Nephron progenitor cell (in vitro differentiated cells): ENCODE measurements at regions not wholly inside any gene's neighbourhood (a gene's known extent, or its start where the extent isn't known, plus 50 kb on each side); places are given as distances from the start of the nearest gene placed in this dataset.

Experiments used
- DNase-seq: peaks from one replicate; pipeline ENCODE4 v3.0.0; 2021
- H3K27ac Mint-ChIP-seq: 2 replicates; pipeline ENCODE4 v1.8.0; 2021; ENCODE audit warnings: mild to moderate bottlenecking, moderate library complexity, mixed read lengths
- H3K27me3 Mint-ChIP-seq: 2 replicates; pipeline ENCODE4 v1.8.0; 2021; ENCODE audit warnings: mild to moderate bottlenecking, low read depth, mixed read lengths; ENCODE audit not compliant: poor library complexity
- H3K36me3 Mint-ChIP-seq: 2 replicates; pipeline ENCODE4 v1.8.0; 2021; ENCODE audit warnings: low read depth, mixed read lengths
- H3K4me1 Mint-ChIP-seq: 2 replicates; pipeline ENCODE4 v1.8.0; 2021; ENCODE audit warnings: mixed read lengths
- H3K4me3 Mint-ChIP-seq: 2 replicates; pipeline ENCODE4 v1.8.0; 2021; ENCODE audit warnings: mild to moderate bottlenecking, moderate library complexity, mixed read lengths
- H3K9me3 Mint-ChIP-seq: 2 replicates; pipeline ENCODE4 v1.8.0; 2021; ENCODE audit warnings: mild to moderate bottlenecking, moderate library complexity, mixed read lengths
- CTCF ChIP-seq: fragments of 200-600 bp; sonication (generic); IDR thresholded peaks from 2 replicates; pipeline ENCODE4 v1.5.0; 2021; ENCODE audit warnings: antibody characterized with exemption

GRCh38 chr5:69035665-69036064 is 58.1 kb upstream of the SLC30A5 start:
- Mint-ChIP-seq H3K27ac (no peak overlapping the region), H3K36me3 (no peaks in the 10 kb centered on the region), H3K4me1 (peaks cover 11% of the 10 kb centered on the region), H3K4me3 (no peak overlapping the region), H3K9me3 (peaks cover 3% of the 10 kb centered on the region), H3K27me3 (peaks cover 4% of the 10 kb centered on the region)
- TF ChIP-seq CTCF, result no peak
- no peak for DNase-seq

- Mint-ChIP-seq H3K4me3 (no peak overlapping the region), H3K27ac (no peak overlapping the region), H3K9me3 (peaks cover 3% of the 10 kb centered on the region), H3K27me3 (peaks cover 10% of the 10 kb centered on the region), H3K4me1 (peaks cover 7% of the 10 kb centered on the region), H3K36me3 (no peaks in the 10 kb centered on the region)
- TF ChIP-seq CTCF, result no peak
- DNase-seq, result no peak
Measured at GRCh38 chr5:69038539-69038938, 55.3 kb upstream of the SLC30A5 start.

- H3K27me3 Mint-ChIP-seq, result peaks cover 10% of the 10 kb centered on the region
- no peak for TF ChIP-seq CTCF
- peaks cover 15% of the 10 kb centered on the region for H3K4me1 Mint-ChIP-seq
- no peaks in the 10 kb centered on the region for H3K36me3 Mint-ChIP-seq
- no peak for DNase-seq
- no peak overlapping the region for H3K27ac Mint-ChIP-seq
- H3K4me3 Mint-ChIP-seq, result no peak overlapping the region
- peaks cover 3% of the 10 kb centered on the region for H3K9me3 Mint-ChIP-seq
Measured at GRCh38 chr5:69039829-69040228, 54.0 kb upstream of the SLC30A5 start.

- no peak for DNase-seq
- H3K27me3 Mint-ChIP-seq, result peaks cover 10% of the 10 kb centered on the region
- H3K27ac Mint-ChIP-seq, result no peak overlapping the region
- peaks cover 16% of the 10 kb centered on the region for H3K4me1 Mint-ChIP-seq
- TF ChIP-seq CTCF, result no peak
- H3K4me3 Mint-ChIP-seq, result no peak overlapping the region
- no peaks in the 10 kb centered on the region for H3K9me3 Mint-ChIP-seq
- H3K36me3 Mint-ChIP-seq, result no peaks in the 10 kb centered on the region
Measured at GRCh38 chr5:69042500-69042899, 51.3 kb upstream of the SLC30A5 start.

- peak overlapping the region; percentile 76 for H3K4me3 Mint-ChIP-seq
- peak; percentile 73 for DNase-seq
- H3K27ac Mint-ChIP-seq, result no peak overlapping the region
- H3K27me3 Mint-ChIP-seq, result peaks cover 10% of the 10 kb centered on the region
- no peaks in the 10 kb centered on the region for H3K9me3 Mint-ChIP-seq
- H3K4me1 Mint-ChIP-seq, result peaks cover 16% of the 10 kb centered on the region
- TF ChIP-seq CTCF, result peak; percentile 92
- H3K36me3 Mint-ChIP-seq, result no peaks in the 10 kb centered on the region
Measured at GRCh38 chr5:69042915-69043654, 50.7 kb upstream of the SLC30A5 start.

GRCh38 chr5:69043655-69043996 is 50.2 kb upstream of the SLC30A5 start:
- H3K4me3 Mint-ChIP-seq, result peak overlapping the region; percentile 76
- no peaks in the 10 kb centered on the region for H3K36me3 Mint-ChIP-seq

More at GRCh38 chr5:69043655-69043996, 50.2 kb upstream of the SLC30A5 start:
- H3K27me3 Mint-ChIP-seq, result peaks cover 10% of the 10 kb centered on the region
- H3K9me3 Mint-ChIP-seq, result no peaks in the 10 kb centered on the region
- peaks cover 16% of the 10 kb centered on the region for H3K4me1 Mint-ChIP-seq
- no peak for DNase-seq
- H3K27ac Mint-ChIP-seq, result no peak overlapping the region
- TF ChIP-seq CTCF, result no peak
